Left ventricle myocardium superior (tissue), 1 donor: ENCODE measurements at regions not wholly inside any gene's neighbourhood (a gene's known extent, or its start where the extent isn't known, plus 50 kb on each side); places are given as distances from the start of the nearest gene placed in this dataset.

Source experiments
- ATAC-seq: fragments of 200-7000 bp; cut with Tn5 transposase; one replicate; pipeline ENCODE4 v1.9.1; 2020; ENCODE audit warnings: mild to moderate bottlenecking, moderate library complexity
- DNase-seq: peaks from one replicate; pipeline ENCODE4 v3.0.0-alpha.2; 2020
- intact Hi-C: fragments of 100-400 bp; cut with micrococcal nuclease; formaldehyde crosslinking; loops from one replicate; pipeline ENCODE4 v1.11.0; 2022
- donor health status: DM: no; HTN: yes; CAD: no; lungs with severe emphysema.

DNA sequence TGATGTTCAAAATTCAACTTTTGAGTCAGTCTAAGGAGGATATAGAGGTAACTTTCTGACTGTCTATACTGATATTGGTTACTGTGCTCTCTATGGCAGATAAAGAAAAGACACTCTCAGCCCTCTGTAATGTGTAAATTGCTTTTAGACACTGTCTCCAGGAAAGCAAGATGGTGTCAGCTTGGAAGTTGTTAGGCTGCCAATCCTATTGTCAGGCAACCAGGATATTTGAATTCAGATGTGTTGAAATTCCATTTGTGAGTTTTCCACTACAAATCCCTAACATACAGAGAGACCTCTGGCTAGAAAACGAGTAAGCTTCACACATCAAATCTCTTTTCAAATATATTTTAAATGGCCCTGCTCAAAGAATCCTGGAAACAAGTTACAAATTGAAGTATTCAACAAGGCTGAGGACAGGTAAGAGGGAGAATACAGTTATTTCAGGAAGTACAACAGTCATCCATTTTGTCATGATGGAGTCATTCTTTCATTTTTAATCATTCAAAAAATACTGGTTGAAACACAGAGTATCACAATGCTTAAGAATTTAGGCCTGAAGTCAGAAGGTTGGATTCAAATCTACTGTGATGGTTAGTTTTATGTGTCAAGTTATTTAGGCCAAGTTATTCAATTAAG is 312.0 kb downstream of the OLFM4 start:
- ATAC-seq (no peak), DNase-seq (no peak)
- intact Hi-C loops, result no loop called here

DNA sequence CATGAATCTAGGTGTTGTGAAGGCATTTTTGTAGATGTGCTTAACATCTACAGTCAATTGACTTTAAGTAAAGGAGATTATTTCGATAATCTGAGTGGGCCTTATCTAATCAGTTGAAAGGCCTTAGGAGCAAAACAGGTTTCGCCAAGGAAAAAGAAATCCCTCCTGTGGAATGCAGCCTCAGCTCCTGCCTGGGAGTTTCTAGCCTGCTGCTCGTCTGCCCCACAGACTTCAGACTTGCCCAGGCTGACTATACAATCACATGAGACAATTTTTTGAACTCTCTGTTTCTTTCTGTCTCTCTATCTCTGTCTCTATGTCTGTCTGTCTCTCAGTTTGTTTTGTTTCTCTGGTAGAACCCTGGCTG is 312.5 kb downstream of the OLFM4 start:
- intact Hi-C loops, result no loop called here
- DNase-seq, result no peak
- ATAC-seq, result no peak

- DNase-seq (no peak), ATAC-seq (no peak)
- intact Hi-C loops, result no loop called here
Observed at GRCh38 chr13:53342623-53343360, 314.2 kb downstream of the OLFM4 start.

DNA sequence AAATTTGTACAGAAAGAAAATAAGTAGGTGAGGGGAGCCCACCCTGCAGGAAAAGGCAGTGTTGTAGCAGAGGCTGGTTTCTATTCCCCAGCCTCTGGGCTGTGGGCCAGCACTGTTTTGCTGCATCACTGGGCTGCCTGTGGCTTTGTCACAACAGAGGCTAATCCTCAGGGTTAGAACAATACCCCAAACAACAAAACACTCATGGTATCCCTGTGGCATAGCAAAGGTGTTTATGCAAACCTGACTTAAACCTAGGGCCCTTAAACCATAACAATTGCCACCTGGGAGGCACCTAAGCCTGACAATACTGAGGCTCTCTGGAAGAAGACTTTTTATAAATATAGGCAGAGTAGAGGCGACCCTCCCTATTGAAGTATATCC is 314.7 kb downstream of the OLFM4 start:
- intact Hi-C loops, result no loop called here
- DNase-seq (no peak), ATAC-seq (no peak)

DNA sequence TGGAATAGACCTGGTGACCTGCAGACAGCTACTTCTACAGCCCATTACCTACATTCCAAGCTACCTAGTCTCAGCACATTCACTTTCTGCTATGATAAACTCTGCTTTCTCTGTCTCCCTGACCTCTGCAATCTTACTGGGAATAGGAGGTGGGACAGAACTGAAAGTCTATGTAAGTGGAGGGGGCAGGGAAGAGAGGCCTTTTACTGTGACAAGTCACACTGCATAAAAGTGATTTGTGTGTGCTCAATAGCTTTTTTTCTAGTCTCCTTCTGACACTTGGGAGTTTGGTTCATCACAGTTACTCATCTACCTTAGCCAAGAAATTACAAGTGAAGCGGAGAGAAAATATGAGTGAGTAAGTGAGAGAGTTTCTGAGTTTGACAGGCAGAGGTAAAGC is 322.4 kb downstream of the OLFM4 start:
- no peak for DNase-seq
- intact Hi-C loops, result no loop called here
- ATAC-seq, result no peak

DNA sequence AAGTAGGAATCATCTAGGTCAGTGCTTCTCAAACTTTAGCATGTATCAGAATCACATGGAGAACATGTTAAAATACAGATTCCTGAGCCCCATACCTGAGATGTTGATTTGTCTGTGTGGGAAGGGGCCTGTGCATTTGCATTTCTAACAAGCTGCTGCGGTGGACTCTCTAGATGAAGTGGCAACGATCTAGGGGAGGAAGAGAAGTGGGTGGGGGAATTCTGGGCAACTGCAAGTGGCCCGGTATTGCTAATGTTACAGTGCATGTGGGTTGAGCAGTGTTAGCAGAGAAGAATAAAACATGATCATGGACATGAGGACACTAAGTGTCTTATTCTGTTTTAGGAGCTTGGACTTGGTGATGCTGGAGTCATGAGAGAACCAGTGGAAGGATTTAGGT is 329.0 kb downstream of the OLFM4 start:
- intact Hi-C loops, result no loop called here
- DNase-seq (no peak), ATAC-seq (no peak)

DNA sequence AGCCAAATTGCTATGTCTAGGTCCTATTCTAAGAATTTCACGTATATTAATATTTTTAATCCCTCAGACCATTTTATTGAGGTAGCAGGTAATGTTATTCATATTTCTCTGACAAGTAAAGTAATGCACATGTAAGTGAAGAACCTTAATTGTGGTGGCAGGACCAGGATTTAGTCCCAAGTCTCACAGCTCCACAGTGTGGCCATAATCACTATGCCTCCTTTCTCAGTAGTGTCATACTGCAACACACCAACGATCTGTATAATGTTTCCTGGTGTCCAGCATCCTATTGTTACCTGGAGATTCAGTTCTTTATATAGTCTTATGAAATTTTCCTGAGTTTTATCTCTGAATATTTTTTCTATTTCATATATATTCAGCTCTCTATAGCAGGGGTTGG is 340.3 kb downstream of the OLFM4 start:
- DNase-seq (no peak), ATAC-seq (no peak)
- intact Hi-C loops, result no loop called here

- ATAC-seq (no peak), DNase-seq (no peak)
- intact Hi-C loops, result no loop called here
Observed at GRCh38 chr13:53379485-53379884, 350.9 kb downstream of the OLFM4 start.

DNA sequence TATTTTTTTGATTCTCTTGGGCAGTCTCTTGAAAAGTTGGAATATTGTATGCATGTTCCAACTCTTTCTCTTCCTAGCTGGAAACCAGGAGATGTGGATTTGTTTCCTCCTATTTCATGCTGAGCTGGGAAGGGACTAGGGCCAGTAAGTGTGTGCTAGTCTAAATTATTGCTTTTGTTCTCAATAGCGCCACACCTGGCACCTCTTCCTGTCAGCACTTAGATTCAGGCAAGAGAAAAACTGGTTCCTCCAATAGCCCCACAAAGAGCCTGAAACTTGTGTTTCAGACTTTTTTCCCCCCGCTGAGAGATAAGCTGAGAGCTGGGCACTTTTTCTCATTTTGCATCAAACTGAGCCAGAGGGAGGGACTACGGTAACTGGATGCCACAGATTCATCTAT is 353.4 kb downstream of the OLFM4 start:
- ATAC-seq, result no peak
- DNase-seq, result no peak
- intact Hi-C loops, result no loop called here

GRCh38 chr13:53398051-53398450 is 369.4 kb downstream of the OLFM4 start:
- DNase-seq, result no peak
- ATAC-seq, result no peak
- intact Hi-C loops, result no loop called here

DNA sequence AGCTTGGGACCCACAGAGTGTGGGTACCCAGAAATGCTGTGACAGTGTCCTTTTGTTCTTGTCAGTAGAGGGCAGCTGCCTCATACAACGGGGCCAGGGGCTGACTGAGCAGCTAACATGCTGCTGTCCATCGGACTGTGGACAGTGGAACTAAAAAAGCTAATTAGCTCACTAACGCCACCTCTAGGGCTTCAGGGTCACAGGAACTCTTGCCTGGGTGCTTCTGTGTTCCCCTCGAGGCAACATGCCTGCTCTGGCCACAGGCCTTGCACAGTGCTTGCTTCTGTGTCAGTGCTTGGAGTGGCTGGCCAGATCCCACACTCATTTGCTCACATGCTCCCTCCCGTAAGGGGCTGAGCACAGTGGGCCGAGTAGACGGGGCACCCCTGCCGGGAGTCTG is 377.0 kb downstream of the OLFM4 start:
- DNase-seq (no peak), ATAC-seq (no peak)

GRCh38 chr13:53408306-53408705 is 379.7 kb downstream of the OLFM4 start:
- ATAC-seq, result no peak
- intact Hi-C loops, result no loop called here

More for the DNA sequence above, 377.0 kb downstream of the OLFM4 start:
- intact Hi-C loops, result no loop called here

DNA sequence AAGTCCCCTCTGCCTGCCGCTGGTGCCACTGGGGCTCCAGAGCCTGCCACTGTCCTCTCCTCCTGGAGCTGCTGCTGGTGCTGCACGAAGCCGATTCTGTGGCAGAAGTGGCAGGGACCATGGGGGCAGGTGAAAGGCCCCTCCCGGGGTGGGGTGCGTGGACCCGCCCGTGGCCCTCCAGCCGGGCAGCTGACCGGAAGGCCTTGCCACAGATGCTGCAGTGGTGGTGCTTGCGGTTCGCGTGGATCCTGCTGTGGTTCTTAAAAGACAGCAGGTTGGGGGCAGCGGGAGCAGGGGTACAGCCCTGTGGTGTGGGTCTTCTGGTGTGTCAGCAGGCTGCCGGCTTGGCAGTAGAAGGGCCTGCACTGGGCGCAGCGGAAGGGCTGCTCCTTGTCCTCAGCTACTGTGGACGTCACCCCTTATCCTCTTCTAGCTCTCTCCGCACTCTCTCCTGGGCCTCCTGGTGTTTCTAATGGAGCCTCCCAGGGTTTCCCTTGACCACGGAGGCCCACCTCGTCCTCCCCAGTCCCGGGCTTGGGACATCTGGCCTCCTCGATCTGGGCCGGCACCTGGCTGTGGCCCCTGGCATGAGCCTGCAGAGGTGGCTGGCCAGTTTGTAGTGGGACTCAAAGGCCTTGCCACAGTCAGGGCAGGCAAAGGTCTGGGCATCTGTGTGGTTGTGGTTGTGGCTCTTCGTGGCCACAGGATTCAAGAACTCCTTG is 380.4 kb downstream of the OLFM4 start:
- intact Hi-C loops, result no loop called here
- ATAC-seq (no peak), DNase-seq (no peak)

More at GRCh38 chr13:53408306-53408705, 379.7 kb downstream of the OLFM4 start:
- DNase-seq, result no peak

- no peak for DNase-seq
- intact Hi-C loops, result no loop called here
- ATAC-seq, result no peak
Observed at GRCh38 chr13:53411463-53411862, 382.9 kb downstream of the OLFM4 start.

GRCh38 chr13:53415135-53415534 is 386.5 kb downstream of the OLFM4 start:
- no peak for ATAC-seq
- DNase-seq, result no peak
- intact Hi-C loops, result no loop called here

DNA sequence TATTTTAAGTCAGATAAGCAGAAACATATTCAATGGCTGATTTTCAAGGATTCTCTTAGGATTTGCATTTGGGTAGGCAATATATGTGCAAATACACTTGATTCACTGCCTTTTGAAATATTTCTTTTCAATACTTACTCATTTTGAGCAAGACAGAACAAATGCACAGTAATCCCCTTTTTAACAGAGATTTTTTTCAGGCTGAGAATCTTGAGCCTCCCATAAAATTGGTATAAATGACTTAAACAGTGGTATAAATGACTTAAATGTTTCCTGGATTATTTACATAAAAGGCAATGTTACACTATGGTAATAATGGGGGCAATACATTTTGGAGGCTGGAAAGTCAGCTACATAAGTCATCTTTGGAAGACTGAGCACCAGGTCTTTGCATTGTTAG is 389.0 kb downstream of the OLFM4 start:
- no peak for ATAC-seq
- DNase-seq, result no peak

GRCh38 chr13:53422415-53422814 is 393.8 kb downstream of the OLFM4 start:
- intact Hi-C loops, result no loop called here
- ATAC-seq (no peak), DNase-seq (no peak)

More for the DNA sequence above, 389.0 kb downstream of the OLFM4 start:
- intact Hi-C loops, result no loop called here

GRCh38 chr13:53436396-53436795 is 407.8 kb downstream of the OLFM4 start:
- ATAC-seq (no peak), DNase-seq (no peak)
- intact Hi-C loops, result no loop called here

- no peak for ATAC-seq
- DNase-seq, result no peak
- intact Hi-C loops, result no loop called here
Observed at GRCh38 chr13:53439439-53440225, 411.0 kb downstream of the OLFM4 start.

DNA sequence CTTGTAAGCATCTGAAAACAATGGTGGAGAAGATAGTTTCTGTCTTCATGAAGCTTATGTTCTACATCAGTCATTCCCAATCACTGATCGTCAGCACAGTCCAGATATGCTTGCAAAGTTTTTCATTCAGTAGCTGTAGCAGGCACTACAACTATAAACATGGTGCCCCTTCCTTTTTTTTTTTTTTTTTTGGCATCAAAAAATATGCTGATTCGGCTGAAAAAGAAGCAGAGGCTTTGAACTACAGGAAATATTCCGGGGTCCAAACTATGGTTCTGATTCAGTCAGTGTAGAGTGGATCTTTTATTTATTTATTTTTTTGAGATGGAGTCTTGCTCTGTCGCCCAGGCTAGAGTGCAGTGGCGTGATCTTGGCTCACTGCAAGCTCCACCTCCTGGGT is 414.4 kb downstream of the OLFM4 start:
- DNase-seq (no peak), ATAC-seq (no peak)
- intact Hi-C loops, result no loop called here
